Stimulated activated CD4-positive, alpha-beta T cell treated with anti-CD3 and anti-CD28 coated beads, TNF-alpha, amount 100 ng/mL, for 24 hours (primary cell): ENCODE measurements at regions not wholly inside any gene's neighbourhood (a gene's known extent, or its start where the extent isn't known, plus 50 kb on each side); places are given as distances from the start of the nearest gene placed in this dataset.

Source experiments
- DNase-seq, 3 experiments: peaks; one replicate each; pipeline ENCODE4 v3.0.0-alpha.2; 2020; ENCODE audit warnings: low read depth in 3 of 3

GRCh38 chr11:119547511-119547910 is 124.5 kb upstream of the THY1 start:
- DNase-seq, result no peak

- no peak for DNase-seq
These were observed 123.3 kb upstream of the THY1 start for GRCh38 chr11:119545978-119546915.

GRCh38 chr11:119540370-119541125 is 117.6 kb upstream of the THY1 start:
- no peak for DNase-seq

- no peak for DNase-seq
These were observed 116.6 kb upstream of the THY1 start for GRCh38 chr11:119539583-119539982.

GRCh38 chr11:119538753-119539152 is 115.8 kb upstream of the THY1 start:
- DNase-seq, result no peak

- DNase-seq, result no peak
These were observed 114.6 kb upstream of the THY1 start for GRCh38 chr11:119537306-119538253.

- DNase-seq, result no peak
These were observed 113.8 kb upstream of the THY1 start for GRCh38 chr11:119536801-119537200.

GRCh38 chr11:119533921-119534736 is 111.2 kb upstream of the THY1 start:
- peak; percentile 9 to 60 (median 31) for DNase-seq

- DNase-seq, result no peak
These were observed 110.5 kb upstream of the THY1 start for GRCh38 chr11:119533462-119533861.

- no peak for DNase-seq
These were observed 109.6 kb upstream of the THY1 start for GRCh38 chr11:119532551-119532950.

- DNase-seq, result no peak
These were observed 108.7 kb upstream of the THY1 start for GRCh38 chr11:119531623-119532022.

- DNase-seq, result no peak
These were observed 108.1 kb upstream of the THY1 start for GRCh38 chr11:119531056-119531455.

GRCh38 chr11:119530509-119530908 is 107.5 kb upstream of the THY1 start:
- no peak for DNase-seq

- DNase-seq, result no peak
These were observed 107.0 kb upstream of the THY1 start for GRCh38 chr11:119529936-119530335.

GRCh38 chr11:119529063-119529845 is 106.3 kb upstream of the THY1 start:
- DNase-seq, result no peak

- no peak for DNase-seq
These were observed 102.9 kb upstream of the THY1 start for GRCh38 chr11:119525867-119526196.

- DNase-seq, result no peak
These were observed 102.4 kb upstream of the THY1 start for GRCh38 chr11:119525180-119525866.

GRCh38 chr11:119523539-119524157 is 100.7 kb upstream of the THY1 start:
- DNase-seq, result no peak

- DNase-seq, result no peak
These were observed 99.6 kb upstream of the THY1 start for GRCh38 chr11:119522609-119523008.
